A673 (cell line): ENCODE measurements at regions not wholly inside any gene's neighbourhood (a gene's known extent, or its start where the extent isn't known, plus 50 kb on each side); places are given as distances from the start of the nearest gene placed in this dataset.
A peak's percentile ranks its signal among the peaks of the same experiment; 100 is the strongest.

ENCODE experiments used
- BruUV-seq: library from RNA; stranded (reverse); fragments of 400-500 nt; replicated peaks from 2 replicates; lab custom pipeline; 2021; lab: Mats Ljungman, UMichigan
- CTCF ChIA-PET: fragments of 300-600 bp; sonication (Branson Sonifier 250); formaldehyde crosslinking; loops from one replicate; lab custom pipeline; 2022; ENCODE audit warnings: antibody characterized with exemption; lab: Charles Lee
- POLR2A ChIA-PET: fragments of 300-600 bp; sonication (Branson Sonifier 250); formaldehyde crosslinking; loops from one replicate; lab custom pipeline; 2022; ENCODE audit warnings: antibody characterized with exemption; ENCODE audit not compliant: low non-redundant PET; lab: Charles Lee
- DNase-seq: peaks from one replicate; pipeline ENCODE4 v3.0.0-alpha.2; 2015; ENCODE audit warnings: low spot score
- H3K27ac ChIP-seq: fragments of 200-600 bp; sonication (generic); 2 replicates; pipeline ENCODE4 v1.5.1; 2016; ENCODE audit warnings: mixed run types, low read depth, mild to moderate bottlenecking, mixed read lengths, antibody characterized with exemption, low read length; ENCODE audit not compliant: poor library complexity, severe bottlenecking
- H3K27me3 ChIP-seq: fragments of 200-600 bp; sonication (generic); replicated peaks from 2 replicates; pipeline ENCODE4 v1.6.1; 2017; ENCODE audit warnings: mixed run types, low read depth, mild to moderate bottlenecking, mixed read lengths, antibody characterized with exemption, low read length; ENCODE audit not compliant: insufficient read depth, poor library complexity
- H3K36me3 ChIP-seq: fragments of 200-600 bp; sonication (generic); 2 replicates; pipeline ENCODE4 v1.6.1; 2016; ENCODE audit warnings: mixed run types, mild to moderate bottlenecking, mixed read lengths, antibody characterized with exemption, low read length; ENCODE audit not compliant: insufficient read depth, poor library complexity, severe bottlenecking
- H3K4me1 ChIP-seq: fragments of 200-600 bp; sonication (generic); 2 replicates; pipeline ENCODE4 v1.6.1; 2017; ENCODE audit warnings: mixed run types, mild to moderate bottlenecking, mixed read lengths, antibody characterized with exemption, low read length; ENCODE audit not compliant: insufficient read depth, poor library complexity, severe bottlenecking
- H3K4me3 ChIP-seq: fragments of 200-600 bp; sonication (generic); 2 replicates; pipeline ENCODE4 v1.5.1; 2016; ENCODE audit warnings: low read depth, mixed run types, mild to moderate bottlenecking, mixed read lengths, low read length; ENCODE audit not compliant: poor library complexity, severe bottlenecking
- H3K9me3 ChIP-seq: fragments of 200-600 bp; sonication (generic); 2 replicates; pipeline ENCODE4 v1.6.1; 2016; ENCODE audit warnings: mixed run types, low read depth, mild to moderate bottlenecking, mixed read lengths, antibody characterized with exemption, low read length; ENCODE audit not compliant: poor library complexity, severe bottlenecking
- EZH2 ChIP-seq: fragments of 200-600 bp; sonication (generic); IDR thresholded peaks from 2 replicates; pipeline ENCODE4 v1.6.1; 2017; ENCODE audit warnings: borderline replicate concordance, low read depth, mild to moderate bottlenecking, mixed read lengths, antibody characterized with exemption, low read length; ENCODE audit not compliant: poor library complexity, severe bottlenecking
- intact Hi-C: fragments of 100-400 bp; cut with micrococcal nuclease; formaldehyde crosslinking; loops from one replicate; pipeline ENCODE4 v1.10.0; 2022; ENCODE audit not compliant: unreplicated experiment
- TF ChIP-seq, protein P1 (sequence below): fragments of 300-800, 200-600 bp; sonication (generic); conservative IDR thresholded peaks from 2 replicates; pipeline ENCODE4 v1.5.1; 2017; ENCODE audit warnings: low read depth, mild to moderate bottlenecking, antibody characterized with exemption, low read length, moderate library complexity, mixed read lengths

DNA sequence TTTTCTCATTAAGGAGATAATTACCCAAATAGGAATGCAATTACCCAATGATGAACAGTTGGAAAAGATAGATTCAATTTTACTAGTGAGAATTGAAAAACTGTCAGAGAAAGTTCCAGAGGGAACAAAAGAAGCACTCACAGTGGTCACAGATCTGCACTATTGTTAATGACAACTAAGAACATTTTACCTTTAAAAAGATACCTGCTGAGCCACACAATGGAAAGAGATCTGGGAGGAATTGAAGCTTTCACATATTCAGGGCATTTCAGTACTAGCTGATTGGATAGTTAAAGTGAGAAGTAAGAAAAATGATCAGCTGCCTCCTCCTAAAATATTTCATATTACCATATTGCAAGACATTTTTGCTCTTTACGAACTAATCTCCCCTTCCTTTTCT lies 1822.2 kb downstream of the STIM2 start:
- H3K27ac ChIP-seq: no peak overlapping the region
- no peak for DNase-seq
- ChIA-PET CTCF (no interaction called here), POLR2A (no interaction called here)
- H3K36me3 ChIP-seq: no peaks in the 10 kb centered on the region
- no peaks in the 10 kb centered on the region for H3K9me3 ChIP-seq
- intact Hi-C loops: loop anchor here (10.0 kb wide), 1 partner anchor 402 kb away; no protein-coding TSS in a partner anchor
- H3K27me3 ChIP-seq: no peaks in the 10 kb centered on the region
- TF ChIP-seq, protein P1, sequence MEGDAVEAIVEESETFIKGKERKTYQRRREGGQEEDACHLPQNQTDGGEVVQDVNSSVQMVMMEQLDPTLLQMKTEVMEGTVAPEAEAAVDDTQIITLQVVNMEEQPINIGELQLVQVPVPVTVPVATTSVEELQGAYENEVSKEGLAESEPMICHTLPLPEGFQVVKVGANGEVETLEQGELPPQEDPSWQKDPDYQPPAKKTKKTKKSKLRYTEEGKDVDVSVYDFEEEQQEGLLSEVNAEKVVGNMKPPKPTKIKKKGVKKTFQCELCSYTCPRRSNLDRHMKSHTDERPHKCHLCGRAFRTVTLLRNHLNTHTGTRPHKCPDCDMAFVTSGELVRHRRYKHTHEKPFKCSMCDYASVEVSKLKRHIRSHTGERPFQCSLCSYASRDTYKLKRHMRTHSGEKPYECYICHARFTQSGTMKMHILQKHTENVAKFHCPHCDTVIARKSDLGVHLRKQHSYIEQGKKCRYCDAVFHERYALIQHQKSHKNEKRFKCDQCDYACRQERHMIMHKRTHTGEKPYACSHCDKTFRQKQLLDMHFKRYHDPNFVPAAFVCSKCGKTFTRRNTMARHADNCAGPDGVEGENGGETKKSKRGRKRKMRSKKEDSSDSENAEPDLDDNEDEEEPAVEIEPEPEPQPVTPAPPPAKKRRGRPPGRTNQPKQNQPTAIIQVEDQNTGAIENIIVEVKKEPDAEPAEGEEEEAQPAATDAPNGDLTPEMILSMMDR: no peak
- no peak for TF ChIP-seq EZH2
- no TSS peak for BruUV-seq
- no peaks in the 10 kb centered on the region for H3K4me1 ChIP-seq
- H3K4me3 ChIP-seq: no peak overlapping the region

DNA sequence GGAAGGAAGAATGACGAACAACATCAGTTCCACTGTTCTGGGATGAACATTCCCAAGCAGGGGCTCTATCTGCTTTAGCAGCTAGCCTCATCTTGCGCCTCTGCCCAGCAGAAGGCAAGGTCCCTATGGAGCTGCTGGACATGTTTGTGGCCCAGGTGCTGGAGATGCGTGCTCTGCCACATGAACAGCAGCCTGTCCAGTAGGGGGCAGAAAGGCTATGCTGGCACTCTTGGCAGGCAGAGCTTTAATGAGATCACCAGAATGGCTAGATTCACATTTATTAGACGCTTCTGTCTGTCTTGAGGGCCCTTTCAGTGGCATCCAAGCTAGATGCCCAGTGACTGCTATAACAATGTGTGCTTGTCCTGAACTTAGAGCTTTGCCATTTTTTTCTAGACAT lies 1826.0 kb downstream of the STIM2 start:
- no peak for TF ChIP-seq EZH2
- TF ChIP-seq, protein P1: peak; percentile 73
- Histone ChIP-seq H3K36me3 (no peaks in the 10 kb centered on the region), H3K4me3 (no peak overlapping the region), H3K27ac (no peak overlapping the region), H3K4me1 (no peaks in the 10 kb centered on the region), H3K27me3 (no peaks in the 10 kb centered on the region), H3K9me3 (no peaks in the 10 kb centered on the region)
- ChIA-PET POLR2A (no interaction called here), CTCF (no interaction called here)
- intact Hi-C loops: loop anchor here (10.0 kb wide), 1 partner anchor 398 kb away; no protein-coding TSS in a partner anchor
- BruUV-seq: no TSS peak
- peak; percentile 77 for DNase-seq

- intact Hi-C loops: no loop called here
- POLR2A ChIA-PET: no interaction called here
- H3K27ac ChIP-seq: no peak overlapping the region
- H3K9me3 ChIP-seq: no peaks in the 10 kb centered on the region
- DNase-seq: no peak
- no peaks in the 10 kb centered on the region for H3K27me3 ChIP-seq
- H3K4me3 ChIP-seq: no peak overlapping the region
- no peaks in the 10 kb centered on the region for H3K4me1 ChIP-seq
- no peaks in the 10 kb centered on the region for H3K36me3 ChIP-seq
- TF ChIP-seq EZH2: no peak
- TF ChIP-seq, protein P1: no peak
- CTCF ChIA-PET: no interaction called here
- BruUV-seq: no TSS peak
Measured at GRCh38 chr4:28690890-28691289, 1830.2 kb downstream of the STIM2 start.
